Stromal cell of bone marrow (primary cell): ENCODE measurements at regions not wholly inside any gene's neighbourhood (a gene's known extent, or its start where the extent isn't known, plus 50 kb on each side); places are given as distances from the start of the nearest gene placed in this dataset.

ENCODE experiments used
- DNase-seq: peaks from one replicate; pipeline ENCODE4 v3.0.0-alpha.2; 2012; ENCODE audit warnings: low read depth

DNA sequence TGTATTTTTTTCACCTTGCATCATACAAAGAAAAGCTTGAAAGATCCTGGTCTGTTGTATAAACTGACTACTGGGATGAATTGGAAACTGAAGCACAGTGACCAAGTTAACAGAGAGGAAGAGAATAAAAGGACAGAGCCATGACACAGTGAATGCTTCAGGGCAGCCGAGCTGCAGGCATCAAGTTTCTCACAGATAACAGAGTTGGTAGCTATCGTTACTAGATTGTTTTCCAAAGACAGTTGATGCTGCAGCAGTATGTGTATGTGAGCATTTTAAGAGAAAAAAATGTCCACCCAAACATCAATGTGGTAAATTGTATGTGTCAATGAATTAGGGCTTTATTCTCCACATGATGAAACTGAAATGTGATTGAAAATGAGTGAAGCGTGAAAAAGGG, 1032.7 kb downstream of the ADGRL3 start:
- no peak for DNase-seq

- DNase-seq, result no peak
Measured at GRCh38 chr4:62231994-62232393, 1031.9 kb downstream of the ADGRL3 start.

DNA sequence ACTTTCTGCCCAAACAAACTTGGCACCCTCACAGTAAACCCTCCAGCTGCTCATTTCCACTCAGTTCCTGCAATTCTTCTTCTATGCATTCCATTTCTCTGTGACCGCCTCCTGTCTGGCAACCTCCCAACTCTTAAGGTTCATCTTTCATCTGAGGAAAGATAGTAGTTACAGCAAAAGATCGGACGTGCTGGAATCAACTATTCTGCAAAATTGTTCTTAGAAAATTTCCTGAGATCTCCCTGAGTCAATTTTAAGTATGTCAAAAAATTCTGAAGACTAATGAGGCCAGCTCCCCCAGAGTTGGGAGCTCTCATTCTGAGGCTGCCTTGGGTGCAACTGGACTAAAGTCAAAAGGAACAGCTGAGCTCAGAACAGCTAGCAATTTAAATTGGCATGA, 1026.0 kb downstream of the ADGRL3 start:
- DNase-seq, result no peak

DNA sequence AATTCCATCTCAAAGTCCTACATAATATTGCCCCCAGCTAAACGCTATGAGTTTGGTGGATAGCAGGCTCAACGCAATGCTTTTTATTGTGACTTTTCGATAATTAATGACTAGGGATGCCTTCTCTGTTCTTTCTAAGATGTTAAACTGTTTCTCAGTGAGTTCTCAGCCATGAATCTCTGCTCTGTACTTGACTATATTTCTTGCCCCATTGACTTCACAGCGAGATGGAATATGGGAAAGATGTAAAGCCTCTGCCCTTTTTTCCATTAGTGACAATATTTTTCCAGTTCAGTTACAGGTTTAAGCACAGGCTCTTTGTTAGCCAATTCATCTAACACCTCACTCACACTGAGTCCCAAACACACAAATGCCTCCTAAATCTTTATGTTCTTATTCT, 1022.0 kb downstream of the ADGRL3 start:
- DNase-seq, result no peak

DNA sequence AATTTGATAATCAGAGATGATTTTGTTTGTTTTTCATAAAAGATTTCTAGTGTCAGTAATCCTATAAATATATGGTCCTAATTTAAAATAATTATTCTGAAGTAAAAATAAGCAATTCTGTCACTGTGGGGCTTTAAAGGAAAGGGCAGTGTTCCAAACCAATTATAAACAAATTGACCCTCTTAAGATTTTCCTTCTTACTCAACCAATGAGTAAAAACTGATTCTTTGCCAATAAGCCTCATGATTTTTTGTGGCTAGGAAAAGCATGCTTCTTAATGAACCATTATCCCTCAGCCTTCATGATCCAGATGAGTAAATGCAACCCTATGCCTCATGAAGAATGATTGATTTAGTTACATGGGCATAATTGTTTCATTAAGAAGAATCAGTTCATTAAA, 1010.4 kb downstream of the ADGRL3 start:
- no peak for DNase-seq

DNA sequence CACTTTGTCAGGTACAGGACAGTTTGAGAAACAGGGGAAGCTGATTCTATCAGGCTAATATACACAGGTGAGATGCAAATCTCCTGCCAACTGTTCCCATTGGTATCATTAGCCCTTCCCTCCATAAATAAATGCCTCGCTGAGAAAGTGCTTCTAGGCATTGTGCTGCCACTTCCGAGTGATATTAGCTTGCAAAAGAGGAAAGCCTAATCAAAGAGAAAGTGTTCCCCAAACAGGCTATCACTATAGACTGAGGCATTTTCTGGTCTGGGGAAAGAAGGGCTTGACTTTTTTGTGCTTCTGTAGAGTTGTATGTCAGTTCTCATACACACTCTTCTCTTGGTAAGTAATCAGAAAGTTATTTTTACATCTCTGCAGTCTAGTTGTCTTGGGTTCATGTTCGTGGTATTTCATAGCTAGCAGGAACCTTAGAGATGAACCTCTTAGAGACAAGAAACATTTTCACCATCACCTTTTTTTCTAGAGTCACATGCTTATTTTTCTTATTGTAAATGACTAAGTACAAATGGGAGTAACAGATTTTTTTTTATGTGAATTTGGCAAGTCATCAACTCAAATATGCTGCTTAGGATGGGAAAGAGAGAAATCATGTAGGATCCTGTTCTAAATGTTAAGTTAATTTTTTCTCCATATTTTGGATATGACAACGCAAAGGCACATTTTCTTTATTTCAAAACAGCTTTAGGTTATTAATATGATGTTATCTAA, 1009.8 kb downstream of the ADGRL3 start:
- DNase-seq, result no peak

GRCh38 chr4:62208921-62209320, 1008.8 kb downstream of the ADGRL3 start:
- DNase-seq, result no peak

DNA sequence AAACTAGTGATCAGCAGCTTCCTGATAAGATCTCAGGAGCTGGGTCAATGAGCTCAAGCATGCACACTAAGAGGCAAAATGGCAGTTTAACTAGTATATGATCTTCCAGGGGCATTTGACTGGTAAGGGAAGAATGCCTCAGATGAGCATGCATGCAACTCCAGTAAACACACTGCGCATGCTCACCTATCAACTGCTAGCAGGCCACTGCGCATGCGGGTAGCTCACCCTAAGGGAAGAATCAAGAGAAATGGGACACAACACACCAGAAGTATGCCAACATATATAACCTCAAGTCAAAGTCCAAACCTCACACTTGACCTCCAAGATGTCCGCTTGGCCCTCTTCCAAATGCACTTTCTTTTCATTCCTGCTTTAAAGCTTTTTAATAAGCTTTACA, 1004.0 kb downstream of the ADGRL3 start:
- DNase-seq, result no peak

GRCh38 chr4:62199291-62199810, 999.2 kb downstream of the ADGRL3 start:
- no peak for DNase-seq

- DNase-seq, result no peak
Measured at GRCh38 chr4:62196338-62196737, 996.2 kb downstream of the ADGRL3 start.

DNA sequence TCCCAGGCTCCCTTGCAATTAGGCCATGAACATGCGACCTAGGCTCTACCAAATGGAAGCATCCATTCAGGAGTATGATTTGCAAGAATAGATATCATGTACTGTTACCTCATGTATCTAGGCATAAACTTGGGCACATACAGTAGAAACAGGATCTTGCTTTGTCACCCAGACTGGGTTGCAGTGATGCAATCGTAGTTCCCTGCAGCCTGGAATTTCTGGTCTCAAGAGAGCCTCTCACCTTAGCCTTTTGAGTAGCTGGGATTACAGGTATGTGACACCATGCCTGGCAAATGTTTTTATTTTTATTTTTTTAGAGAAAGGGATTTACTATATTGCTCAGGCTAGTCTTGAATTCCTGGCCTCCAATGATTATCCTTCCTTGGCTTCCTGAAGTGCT, 994.2 kb downstream of the ADGRL3 start:
- DNase-seq, result no peak

DNA sequence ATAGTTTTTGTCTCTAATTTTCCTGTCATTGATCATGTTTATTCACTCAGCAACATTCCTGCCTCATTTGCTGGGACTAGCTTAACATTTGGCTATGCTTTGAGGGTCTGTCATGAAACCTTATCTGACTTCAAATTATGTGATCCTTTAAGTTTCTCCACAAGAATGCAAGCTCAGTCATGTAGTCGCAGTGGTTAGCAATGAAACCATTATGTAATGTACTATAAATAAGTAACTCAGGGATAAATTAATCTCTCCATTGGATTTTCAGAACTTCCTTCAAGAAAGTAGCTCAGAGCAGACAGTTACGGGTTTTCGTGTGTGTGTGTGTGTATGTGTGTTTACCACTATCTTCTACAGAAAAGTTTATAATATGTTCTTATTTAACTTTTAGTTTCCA, 993.6 kb downstream of the ADGRL3 start:
- no peak for DNase-seq

- DNase-seq, result no peak
Measured at GRCh38 chr4:62191451-62192240, 991.5 kb downstream of the ADGRL3 start.

- no peak for DNase-seq
Measured at GRCh38 chr4:62170235-62170634, 970.1 kb downstream of the ADGRL3 start.

DNA sequence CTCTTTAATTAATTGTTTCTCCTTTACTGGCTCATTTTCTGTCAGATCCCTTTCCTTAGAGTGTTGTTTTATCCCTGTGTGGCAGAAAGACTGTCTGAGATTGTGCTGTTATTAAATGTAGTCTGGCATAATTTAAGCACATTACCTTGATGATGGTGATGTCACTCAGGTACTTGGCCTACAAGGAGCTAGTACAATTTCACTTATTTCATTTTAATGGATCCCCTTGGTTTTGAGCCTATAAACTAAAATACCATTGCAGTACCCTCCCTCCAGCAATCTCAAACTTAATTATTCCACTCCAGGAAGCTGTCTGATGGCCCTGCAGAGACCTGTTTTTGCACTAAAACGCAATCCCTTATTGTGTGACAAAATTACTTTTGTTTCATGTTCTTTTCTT, 968.6 kb downstream of the ADGRL3 start:
- DNase-seq, result no peak

DNA sequence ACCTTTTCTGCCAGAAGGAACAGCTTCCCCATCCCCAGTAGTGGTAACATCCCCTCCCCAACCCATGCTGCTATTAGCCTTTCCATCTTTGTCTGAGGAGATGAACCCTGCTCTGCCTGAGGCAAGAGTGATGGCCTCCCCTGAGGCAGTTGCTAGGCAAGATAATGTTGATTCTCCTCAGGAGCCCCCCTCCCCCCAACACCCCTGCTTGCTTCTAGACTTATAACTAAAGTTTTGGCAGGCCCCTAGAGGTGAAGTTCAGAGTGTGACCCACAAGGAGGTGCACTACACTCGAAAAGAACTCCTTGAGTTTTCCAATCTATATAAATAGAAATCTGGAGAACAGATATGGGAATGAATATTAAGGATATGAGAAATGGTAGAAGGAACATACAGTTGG, 962.5 kb downstream of the ADGRL3 start:
- DNase-seq, result no peak

GRCh38 chr4:62161446-62161845, 961.3 kb downstream of the ADGRL3 start:
- no peak for DNase-seq

DNA sequence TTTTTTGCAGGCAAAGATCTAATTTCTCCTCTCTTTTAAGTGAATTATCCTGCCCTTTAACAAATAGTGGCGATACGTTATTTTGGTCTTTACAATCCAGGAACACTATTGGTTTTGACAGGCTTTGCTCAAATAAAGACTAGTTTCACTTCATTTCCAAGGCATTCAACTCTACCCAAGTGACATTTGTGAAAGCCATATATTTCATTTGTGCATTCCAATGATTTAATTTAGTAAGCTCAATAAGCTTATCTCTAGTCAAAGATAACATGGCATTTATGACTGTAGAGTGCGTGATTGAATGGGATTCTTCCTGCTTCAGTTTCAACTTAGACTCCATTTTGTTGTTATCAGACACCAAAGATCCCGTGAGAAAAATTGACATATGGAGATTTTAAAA, 959.8 kb downstream of the ADGRL3 start:
- no peak for DNase-seq

GRCh38 chr4:62159306-62159705, 959.2 kb downstream of the ADGRL3 start:
- DNase-seq, result no peak

DNA sequence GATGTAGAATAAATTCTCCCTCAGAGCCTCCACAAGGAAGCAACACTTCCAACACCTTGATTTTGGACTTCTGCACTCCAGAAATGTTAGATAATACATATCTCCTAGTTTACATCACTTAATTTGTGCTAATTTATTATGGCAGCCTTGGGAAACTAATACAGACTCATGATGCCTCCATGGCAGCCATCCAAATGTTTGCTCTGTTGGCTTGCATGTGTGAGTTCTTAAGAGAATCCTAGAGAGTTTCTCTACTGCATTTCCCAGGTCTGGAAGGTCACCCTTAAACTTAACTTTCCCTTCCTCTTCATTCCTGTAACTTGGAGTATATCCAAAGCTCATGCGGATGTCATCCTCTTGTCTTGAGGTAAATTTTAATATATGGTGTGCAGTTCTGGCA, 956.1 kb downstream of the ADGRL3 start:
- no peak for DNase-seq

DNA sequence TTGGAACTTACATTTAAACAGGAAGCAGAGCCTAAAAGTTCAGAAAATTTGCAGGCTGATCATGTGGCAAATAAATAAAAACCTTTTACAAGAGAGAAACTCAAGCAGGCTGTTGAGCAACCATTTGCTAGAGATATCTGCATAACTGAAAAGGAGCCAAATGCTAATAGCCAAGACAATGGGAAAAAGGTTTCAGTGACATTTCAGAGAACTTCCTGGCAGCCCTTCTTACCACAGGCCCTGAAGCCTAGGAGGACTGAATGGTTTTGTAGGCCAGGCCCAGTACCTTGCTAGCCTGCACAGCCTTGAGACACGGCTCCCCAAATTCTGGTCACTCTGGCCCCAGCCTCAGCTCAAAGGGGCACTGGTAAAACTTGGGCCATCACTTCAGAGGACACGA, 945.1 kb downstream of the ADGRL3 start:
- DNase-seq, result no peak

DNA sequence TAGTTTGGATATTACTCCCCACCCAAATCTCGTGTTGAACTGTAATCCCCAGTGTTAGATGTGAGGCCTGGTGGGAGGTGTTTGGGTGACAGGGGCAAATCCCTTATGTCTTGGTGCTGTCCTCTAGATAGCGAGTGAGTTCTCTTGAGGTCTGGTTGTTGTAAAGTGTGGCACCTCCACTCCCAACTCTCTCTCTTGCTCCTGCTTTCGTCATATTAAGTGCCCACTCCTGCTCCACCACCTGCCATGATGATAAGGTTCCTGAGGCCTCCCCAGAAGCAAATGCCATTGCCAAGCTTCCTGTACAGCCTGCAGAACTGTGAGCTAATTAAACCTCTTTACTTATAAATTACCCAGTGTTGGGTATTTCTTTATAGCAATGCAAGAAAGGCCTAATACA, 944.3 kb downstream of the ADGRL3 start:
- DNase-seq, result no peak

GRCh38 chr4:62135565-62136156, 935.5 kb downstream of the ADGRL3 start:
- DNase-seq, result no peak
